NCI-H2196 treated with DMSO at 0.1 percent for 48 hours (cell line): ENCODE measurements at regions not wholly inside any gene's neighbourhood (a gene's known extent, or its start where the extent isn't known, plus 50 kb on each side); places are given as distances from the start of the nearest gene placed in this dataset.
"Not testable (repeated sequence)": the region's sequence is repeated elsewhere in the genome, so short reads cannot be mapped to it uniquely, and the experiment has no call there.

ENCODE experiments used
- DNase-seq: peaks from one replicate; lab custom pipeline; 2025; ENCODE audit not compliant: unreplicated experiment; lab: John Stamatoyannopoulos, UW

GRCh38 chr17:45646288-45646988 is 137.7 kb upstream of the CRHR1 start:
- DNase-seq, result no peak

GRCh38 chr17:45648642-45649041 is 135.5 kb upstream of the CRHR1 start:
- no peak for DNase-seq

- no peak for DNase-seq
Observed at GRCh38 chr17:45649796-45650195, 134.3 kb upstream of the CRHR1 start.

- DNase-seq, result no peak
Observed at GRCh38 chr17:45650561-45650960, 133.6 kb upstream of the CRHR1 start.

- DNase-seq, result no peak
Observed at GRCh38 chr17:45651145-45651709, 132.9 kb upstream of the CRHR1 start.

GRCh38 chr17:45653616-45654015 is 130.5 kb upstream of the CRHR1 start:
- DNase-seq, result no peak

GRCh38 chr17:45656527-45657181 is 127.5 kb upstream of the CRHR1 start:
- DNase-seq, result no peak

GRCh38 chr17:45660474-45660873 is 123.6 kb upstream of the CRHR1 start:
- no peak for DNase-seq

- no peak for DNase-seq
Observed at GRCh38 chr17:45662432-45662831, 121.7 kb upstream of the CRHR1 start.

GRCh38 chr17:45663772-45664171 is 120.3 kb upstream of the CRHR1 start:
- DNase-seq, result no peak

- DNase-seq, result no peak
Observed at GRCh38 chr17:45664921-45665320, 119.2 kb upstream of the CRHR1 start.

- DNase-seq, result no peak
Observed at GRCh38 chr17:45666046-45666600, 118.0 kb upstream of the CRHR1 start.

GRCh38 chr17:45666641-45667040 is 117.5 kb upstream of the CRHR1 start:
- no peak for DNase-seq

- DNase-seq, result no peak
Observed at GRCh38 chr17:45667591-45668171, 116.4 kb upstream of the CRHR1 start.

- DNase-seq, result no peak
Observed at GRCh38 chr17:45668316-45668715, 115.8 kb upstream of the CRHR1 start.

- peak; percentile 85 for DNase-seq
Observed at GRCh38 chr17:45672301-45672700, 111.8 kb upstream of the CRHR1 start.

GRCh38 chr17:45672792-45673191 is 111.3 kb upstream of the CRHR1 start:
- no peak for DNase-seq

GRCh38 chr17:45673759-45674158 is 110.4 kb upstream of the CRHR1 start:
- not testable (repeated sequence) for DNase-seq

GRCh38 chr17:45675012-45675411 is 109.1 kb upstream of the CRHR1 start:
- DNase-seq, result no peak

- no peak for DNase-seq
Observed at GRCh38 chr17:45675892-45676291, 108.2 kb upstream of the CRHR1 start.

- DNase-seq, result no peak
Observed at GRCh38 chr17:45676695-45677094, 107.4 kb upstream of the CRHR1 start.

GRCh38 chr17:45677770-45678169 is 106.3 kb upstream of the CRHR1 start:
- DNase-seq, result no peak
